ENCODE measurements at regions not wholly inside any gene's neighbourhood (a gene's known extent, or its start where the extent isn't known, plus 50 kb on each side); places are given as distances from the start of the nearest gene placed in this dataset.

- no peak for DNase-seq
Measured at GRCh38 chr13:70969321-70969720, 861.1 kb upstream of the KLHL1 start.

- no peak for DNase-seq
Measured at GRCh38 chr13:70967564-70967963, 859.3 kb upstream of the KLHL1 start.

GRCh38 chr13:70964874-70965273, 856.6 kb upstream of the KLHL1 start:
- no peak for DNase-seq

- DNase-seq = no peak
Measured at GRCh38 chr13:70964124-70964523, 855.9 kb upstream of the KLHL1 start.

GRCh38 chr13:70960841-70961443, 852.7 kb upstream of the KLHL1 start:
- DNase-seq = no peak

- DNase-seq = no peak
Measured at GRCh38 chr13:70959035-70959775, 851.0 kb upstream of the KLHL1 start.

GRCh38 chr13:70955887-70956286, 847.6 kb upstream of the KLHL1 start:
- no peak for DNase-seq

GRCh38 chr13:70950664-70951063, 842.4 kb upstream of the KLHL1 start:
- no peak for DNase-seq

GRCh38 chr13:70945506-70945905, 837.3 kb upstream of the KLHL1 start:
- DNase-seq = no peak

- DNase-seq = no peak
Measured at GRCh38 chr13:70941454-70941853, 833.2 kb upstream of the KLHL1 start.

GRCh38 chr13:70938462-70938861, 830.2 kb upstream of the KLHL1 start:
- DNase-seq = no peak

GRCh38 chr13:70932511-70932910, 824.3 kb upstream of the KLHL1 start:
- no peak for DNase-seq

- DNase-seq = no peak
Measured at GRCh38 chr13:70923863-70924752, 815.9 kb upstream of the KLHL1 start.

GRCh38 chr13:70911286-70911685, 803.0 kb upstream of the KLHL1 start:
- no peak for DNase-seq

- DNase-seq = no peak
Measured at GRCh38 chr13:70908795-70909194, 800.5 kb upstream of the KLHL1 start.

- no peak for DNase-seq
Measured at GRCh38 chr13:70905035-70905434, 796.8 kb upstream of the KLHL1 start.

GRCh38 chr13:70896136-70896535, 787.9 kb upstream of the KLHL1 start:
- DNase-seq = no peak

GRCh38 chr13:70895599-70895998, 787.3 kb upstream of the KLHL1 start:
- DNase-seq = no peak

- no peak for DNase-seq
Measured at GRCh38 chr13:70894258-70894657, 786.0 kb upstream of the KLHL1 start.

- DNase-seq = no peak
Measured at GRCh38 chr13:70893832-70894231, 785.6 kb upstream of the KLHL1 start.

GRCh38 chr13:70890289-70890688, 782.0 kb upstream of the KLHL1 start:
- no peak for DNase-seq

- no peak for DNase-seq
Measured at GRCh38 chr13:70889163-70889562, 780.9 kb upstream of the KLHL1 start.

- no peak for DNase-seq
Measured at GRCh38 chr13:70884196-70884595, 775.9 kb upstream of the KLHL1 start.

GRCh38 chr13:70874636-70875035, 766.4 kb upstream of the KLHL1 start:
- no peak for DNase-seq
